ENCODE measurements at regions not wholly inside any gene's neighbourhood (a gene's known extent, or its start where the extent isn't known, plus 50 kb on each side); places are given as distances from the start of the nearest gene placed in this dataset.

DNA sequence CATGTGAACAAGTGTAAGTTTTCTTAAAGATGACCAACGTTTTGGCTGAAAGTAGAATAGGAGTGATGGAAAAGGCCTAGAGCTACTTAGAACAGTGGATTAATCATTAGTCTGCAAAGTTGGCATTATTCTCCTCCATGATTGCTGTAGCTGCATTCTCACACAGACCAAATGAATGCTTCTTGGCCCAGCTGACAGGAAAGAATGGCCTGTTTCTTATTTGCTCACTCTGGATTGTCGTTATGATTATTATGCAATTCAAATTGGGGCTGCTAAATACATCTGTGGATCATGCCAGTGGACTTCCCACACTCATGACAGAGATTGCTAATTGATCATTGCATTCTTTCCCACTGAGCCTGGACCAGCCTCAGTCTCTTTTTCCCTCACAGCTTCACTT, 285.0 kb downstream of the STIM2 start:
- Mint-ChIP-seq H3K27ac (no peak overlapping the region), H3K4me1 (no peaks in the 10 kb centered on the region), H3K9me3 (no peaks in the 10 kb centered on the region), H3K36me3 (no peaks in the 10 kb centered on the region), H3K4me3 (no peak overlapping the region)
- DNase-seq (ENCODE audit: low spot score in 2 of 2) (no peak), ATAC-seq (no peak)

DNA sequence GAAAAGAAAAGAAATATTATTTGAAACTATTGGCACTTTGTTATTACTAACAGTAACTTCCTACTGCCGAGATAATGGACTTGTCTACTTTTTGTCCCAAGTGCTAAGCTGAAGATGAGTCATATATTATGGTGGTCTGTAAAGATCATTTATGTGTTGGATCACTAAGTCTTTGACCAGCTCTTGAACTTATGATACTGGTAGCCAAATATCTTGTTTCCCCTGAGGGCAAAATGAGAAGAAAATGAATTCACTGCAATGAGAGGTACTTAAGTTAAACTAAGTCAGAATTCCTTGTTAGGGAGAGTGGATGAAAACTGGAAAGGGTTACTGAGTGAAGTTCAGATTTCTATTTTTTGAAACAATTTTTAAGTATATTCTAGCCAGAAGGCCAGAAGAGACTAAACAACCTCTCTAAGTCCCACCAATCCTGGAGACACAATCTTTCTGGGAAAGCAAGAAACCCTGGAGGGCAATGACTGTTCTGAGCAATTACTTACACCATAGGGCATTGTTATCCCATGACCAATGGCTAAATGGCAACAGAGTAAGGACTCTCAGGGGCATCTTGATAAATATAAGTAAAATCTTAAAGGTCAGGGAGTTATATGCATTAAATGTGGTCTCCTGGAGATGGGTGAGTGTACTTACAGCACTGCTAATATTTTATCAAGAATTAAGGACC, 287.7 kb downstream of the STIM2 start:
- no peak for ATAC-seq
- no peak overlapping the region for H3K27ac Mint-ChIP-seq
- H3K4me1 Mint-ChIP-seq = no peaks in the 10 kb centered on the region
- DNase-seq (ENCODE audit: low spot score in 2 of 2) = no peak
- H3K36me3 Mint-ChIP-seq = no peaks in the 10 kb centered on the region
- no peak overlapping the region for H3K4me3 Mint-ChIP-seq
- no peaks in the 10 kb centered on the region for H3K9me3 Mint-ChIP-seq

DNA sequence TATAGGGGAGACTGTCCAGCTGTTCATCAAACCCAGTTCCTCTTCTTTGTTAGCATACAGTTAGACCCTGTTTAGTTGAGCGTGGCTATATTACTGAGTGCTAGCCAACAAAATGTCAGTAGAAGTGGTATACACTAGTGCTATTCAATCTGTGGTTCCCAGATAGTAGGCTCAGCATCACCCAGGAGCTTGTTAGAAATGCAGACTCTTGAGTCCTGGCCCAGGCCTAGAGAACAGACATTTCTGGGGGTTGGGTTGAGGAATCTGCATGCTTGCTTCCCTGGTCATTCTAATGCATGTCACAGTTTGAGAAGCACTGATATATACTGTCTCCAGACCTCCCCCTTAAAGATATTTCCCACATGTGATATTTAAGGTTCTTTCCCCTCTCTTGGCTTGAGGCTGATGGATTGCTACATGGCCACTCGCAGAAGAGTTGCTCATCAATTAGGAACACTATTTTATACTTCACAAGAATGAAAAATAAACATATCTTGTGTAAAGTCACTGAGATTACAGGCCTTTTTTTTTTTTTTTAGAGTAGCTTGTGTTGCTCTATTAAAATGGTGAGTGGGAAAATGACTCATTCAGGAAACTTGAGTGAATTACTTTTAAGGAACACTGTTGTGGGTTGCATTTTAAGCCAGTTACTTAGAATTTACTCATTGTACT, 289.0 kb downstream of the STIM2 start:
- Mint-ChIP-seq H3K9me3 (no peaks in the 10 kb centered on the region), H3K27ac (no peak overlapping the region), H3K4me1 (no peaks in the 10 kb centered on the region), H3K4me3 (no peak overlapping the region), H3K36me3 (no peaks in the 10 kb centered on the region)
- DNase-seq (ENCODE audit: low spot score in 2 of 2) = no peak
- peak; percentile 37 for ATAC-seq

DNA sequence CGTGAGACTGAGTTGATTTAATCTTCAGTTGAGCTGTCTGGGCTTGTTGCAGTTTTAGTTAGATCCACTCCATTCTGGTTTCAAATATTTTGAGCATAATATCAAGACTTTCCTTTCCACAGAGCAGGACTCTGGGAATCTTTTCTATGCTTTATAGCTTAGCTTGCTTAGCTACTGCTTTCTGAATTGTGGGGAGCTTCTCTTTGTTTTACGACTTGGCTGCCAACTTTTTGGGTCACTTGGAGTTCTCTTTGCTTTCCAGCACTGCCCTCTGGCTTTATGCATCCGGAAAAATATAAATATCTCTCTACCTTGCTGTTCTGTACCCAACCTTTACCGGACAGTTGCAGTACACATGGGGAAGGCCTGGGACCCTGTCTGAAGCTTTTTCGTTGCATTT, 292.1 kb downstream of the STIM2 start:
- Mint-ChIP-seq H3K4me3 (no peak overlapping the region), H3K36me3 (no peaks in the 10 kb centered on the region), H3K27ac (no peak overlapping the region), H3K9me3 (no peaks in the 10 kb centered on the region), H3K4me1 (no peaks in the 10 kb centered on the region)
- ATAC-seq = no peak
- DNase-seq (ENCODE audit: low spot score in 2 of 2) = no peak

DNA sequence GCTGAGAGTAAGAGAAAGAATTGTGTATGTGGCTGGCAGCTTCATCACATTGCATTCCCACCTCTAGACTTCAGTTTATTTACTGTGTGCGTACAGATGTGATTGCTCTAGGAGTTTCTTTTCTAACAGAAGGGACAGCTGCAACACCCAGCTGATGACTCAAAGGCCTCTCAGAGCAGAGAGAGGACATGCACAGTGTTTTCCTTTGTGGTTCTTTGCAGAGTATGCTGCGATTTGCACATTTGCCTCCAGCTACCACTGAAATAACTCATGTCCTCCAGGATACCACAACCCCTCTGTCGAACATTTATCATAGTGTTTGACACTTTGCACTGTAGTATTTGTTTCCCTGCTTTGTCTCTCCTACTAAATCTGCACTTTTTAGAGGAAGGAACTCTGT, 294.1 kb downstream of the STIM2 start:
- DNase-seq (ENCODE audit: low spot score in 2 of 2) (no peak), ATAC-seq (no peak)
- no peak overlapping the region for H3K4me3 Mint-ChIP-seq
- H3K4me1 Mint-ChIP-seq = no peaks in the 10 kb centered on the region
- no peak overlapping the region for H3K27ac Mint-ChIP-seq
- H3K36me3 Mint-ChIP-seq = no peaks in the 10 kb centered on the region
- no peaks in the 10 kb centered on the region for H3K9me3 Mint-ChIP-seq

DNA sequence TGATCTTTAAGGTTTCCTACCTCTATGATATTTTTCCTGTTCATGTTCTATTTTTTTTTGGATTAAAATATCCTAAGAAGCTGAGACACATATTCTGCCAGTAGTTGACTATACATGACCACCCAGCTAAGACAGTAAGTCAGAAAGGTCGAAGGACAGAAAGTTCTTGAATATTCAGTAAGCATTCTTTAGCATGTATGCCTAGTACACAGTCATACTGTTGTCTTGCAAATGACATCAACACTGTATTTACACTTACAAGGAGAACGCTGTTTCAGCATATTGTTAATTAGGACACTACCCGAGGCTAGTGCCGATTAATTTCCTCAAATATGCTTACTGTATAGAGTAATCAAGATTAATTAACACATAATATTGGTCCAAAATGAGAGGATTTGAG, 300.6 kb downstream of the STIM2 start:
- no peak overlapping the region for H3K27ac Mint-ChIP-seq
- DNase-seq (ENCODE audit: low spot score in 2 of 2) = no peak
- H3K4me3 Mint-ChIP-seq = no peak overlapping the region
- H3K4me1 Mint-ChIP-seq = no peaks in the 10 kb centered on the region
- H3K9me3 Mint-ChIP-seq = peaks cover 3% of the 10 kb centered on the region
- ATAC-seq = no peak
- no peaks in the 10 kb centered on the region for H3K36me3 Mint-ChIP-seq

DNA sequence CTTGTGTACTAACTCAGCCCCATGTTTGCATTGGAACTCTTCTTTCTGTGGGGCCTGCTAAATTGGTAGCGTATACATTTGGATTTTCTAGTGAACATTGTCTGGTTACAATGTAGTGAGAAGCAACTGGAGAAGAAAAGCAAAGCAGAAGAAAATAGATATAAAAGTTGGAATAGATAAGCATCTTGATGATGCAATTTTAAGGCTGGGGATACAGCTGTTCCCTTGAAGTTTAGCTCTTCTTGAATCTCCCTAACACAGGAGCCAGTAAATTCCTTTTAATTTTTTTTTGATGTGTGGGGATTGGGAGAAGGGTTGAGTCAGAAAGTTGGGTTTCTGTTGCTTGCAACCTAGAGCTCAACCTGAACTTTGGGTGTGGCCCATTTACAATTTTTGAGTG, 308.1 kb downstream of the STIM2 start:
- no peak overlapping the region for H3K27ac Mint-ChIP-seq
- DNase-seq (ENCODE audit: low spot score in 2 of 2) = no peak
- no peaks in the 10 kb centered on the region for H3K36me3 Mint-ChIP-seq
- no peaks in the 10 kb centered on the region for H3K9me3 Mint-ChIP-seq
- no peak for ATAC-seq
- no peak overlapping the region for H3K4me3 Mint-ChIP-seq
- H3K4me1 Mint-ChIP-seq = no peaks in the 10 kb centered on the region

DNA sequence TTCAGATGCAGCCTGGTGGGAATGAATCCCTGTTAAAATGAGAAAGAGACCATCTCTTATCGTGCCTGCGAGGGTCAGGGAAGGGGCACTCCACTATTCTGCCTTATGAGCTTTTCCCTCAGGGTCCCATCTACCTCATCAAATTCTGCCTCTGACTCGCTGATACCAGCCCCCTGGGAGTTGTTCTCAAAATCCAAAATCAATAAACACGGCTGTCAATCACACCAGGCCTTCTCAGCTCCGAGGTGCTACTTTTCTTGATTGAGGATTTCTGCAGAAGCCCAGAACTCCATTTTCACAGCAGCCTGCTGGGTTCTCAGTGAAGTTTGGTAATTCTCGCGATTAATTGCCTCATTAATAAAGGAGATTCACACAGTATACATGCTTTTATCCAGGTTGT, 312.6 kb downstream of the STIM2 start:
- Mint-ChIP-seq H3K9me3 (peaks cover 2% of the 10 kb centered on the region), H3K27ac (no peak overlapping the region), H3K4me1 (no peaks in the 10 kb centered on the region), H3K36me3 (no peaks in the 10 kb centered on the region), H3K4me3 (no peak overlapping the region)
- ATAC-seq (no peak), DNase-seq (ENCODE audit: low spot score in 2 of 2) (no peak)

DNA sequence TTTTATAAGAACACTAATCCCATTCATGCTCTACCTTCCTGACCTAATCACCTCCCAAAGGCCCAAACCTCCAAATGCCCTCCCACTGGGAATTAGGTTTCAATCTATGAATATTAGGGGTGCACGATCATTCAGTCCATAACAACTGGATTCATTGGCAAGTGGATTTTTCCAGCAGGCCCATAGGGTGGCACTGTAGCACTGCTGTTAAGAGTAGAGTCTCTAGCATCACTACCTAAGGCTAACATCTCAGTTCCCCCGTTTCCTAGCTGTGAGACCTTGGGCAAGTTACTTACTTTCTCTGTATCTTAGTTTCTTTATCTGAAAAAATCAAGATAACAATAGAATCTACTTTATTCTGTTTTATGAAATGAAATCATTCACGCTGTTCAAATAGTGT, 315.8 kb downstream of the STIM2 start:
- no peaks in the 10 kb centered on the region for H3K4me1 Mint-ChIP-seq
- H3K9me3 Mint-ChIP-seq = peaks cover 2% of the 10 kb centered on the region
- H3K4me3 Mint-ChIP-seq = no peak overlapping the region
- H3K27ac Mint-ChIP-seq = no peak overlapping the region
- no peaks in the 10 kb centered on the region for H3K36me3 Mint-ChIP-seq
- ATAC-seq = no peak
- no peak for DNase-seq (ENCODE audit: low spot score in 2 of 2)

DNA sequence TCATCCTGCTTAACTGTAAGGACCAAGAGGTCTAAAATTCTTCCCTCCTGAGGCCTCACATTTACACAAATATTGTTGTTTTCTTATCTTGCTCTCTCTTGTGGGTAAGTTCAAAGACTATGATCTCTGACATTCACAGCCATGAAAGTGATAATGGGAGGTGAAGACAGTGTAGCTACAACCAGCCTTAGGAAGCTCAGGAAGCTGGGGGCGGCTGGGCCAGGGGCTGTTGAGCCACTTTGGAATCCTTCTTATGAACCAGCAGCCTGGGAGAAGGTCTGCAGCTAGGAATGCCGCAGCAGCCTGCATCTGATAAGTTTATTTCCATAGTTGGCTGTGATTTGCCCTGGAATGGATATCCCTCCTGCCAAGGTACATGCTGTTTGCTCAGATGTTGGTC, 316.2 kb downstream of the STIM2 start:
- no peak overlapping the region for H3K27ac Mint-ChIP-seq
- H3K4me1 Mint-ChIP-seq = no peaks in the 10 kb centered on the region
- no peaks in the 10 kb centered on the region for H3K36me3 Mint-ChIP-seq
- no peak for ATAC-seq
- peaks cover 2% of the 10 kb centered on the region for H3K9me3 Mint-ChIP-seq
- H3K4me3 Mint-ChIP-seq = no peak overlapping the region
- no peak for DNase-seq (ENCODE audit: low spot score in 2 of 2)

DNA sequence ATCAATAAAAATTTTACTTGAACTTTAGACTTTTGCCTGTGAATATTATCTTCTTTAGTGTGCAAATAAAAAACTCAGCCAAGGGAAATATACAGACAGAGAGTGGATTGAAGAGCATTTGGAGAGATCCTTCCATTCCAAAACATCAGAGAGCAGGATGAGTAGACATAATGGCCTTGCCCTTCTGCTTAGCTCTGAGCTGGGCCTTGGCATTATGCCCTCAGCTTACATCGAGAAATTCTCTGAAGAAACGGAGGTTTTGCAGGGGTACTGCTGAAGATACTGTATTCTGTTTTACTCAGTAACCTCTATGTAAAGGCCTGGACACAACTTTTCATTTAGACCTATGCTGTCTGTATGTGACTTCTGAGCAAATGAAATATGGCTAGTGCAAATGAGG, 317.4 kb downstream of the STIM2 start:
- H3K4me1 Mint-ChIP-seq = no peaks in the 10 kb centered on the region
- no peak overlapping the region for H3K4me3 Mint-ChIP-seq
- no peaks in the 10 kb centered on the region for H3K36me3 Mint-ChIP-seq
- ATAC-seq = no peak
- no peak overlapping the region for H3K27ac Mint-ChIP-seq
- no peak for DNase-seq (ENCODE audit: low spot score in 2 of 2)
- peaks cover 2% of the 10 kb centered on the region for H3K9me3 Mint-ChIP-seq

DNA sequence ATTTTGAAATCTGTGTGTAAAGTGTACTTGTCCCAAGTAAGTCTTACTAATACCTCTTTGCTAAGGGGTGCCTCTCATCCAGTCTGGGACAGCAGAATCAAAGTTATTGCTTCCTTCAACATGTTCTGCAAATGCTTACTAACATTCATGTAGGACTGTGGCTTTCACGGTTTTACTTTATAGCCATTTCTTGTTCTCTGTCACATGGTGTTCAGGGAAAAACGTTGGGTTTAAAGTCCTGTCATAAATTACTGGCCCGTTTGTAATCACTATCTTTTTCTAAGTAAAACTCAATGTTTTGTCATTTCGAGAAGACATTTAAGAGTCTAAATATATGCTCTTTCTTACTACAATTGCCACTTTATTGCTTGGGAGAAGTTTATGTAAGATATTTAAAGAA, 321.1 kb downstream of the STIM2 start:
- H3K27ac Mint-ChIP-seq = no peak overlapping the region
- H3K36me3 Mint-ChIP-seq = no peaks in the 10 kb centered on the region
- no peak for DNase-seq (ENCODE audit: low spot score in 2 of 2)
- no peak for ATAC-seq
- H3K9me3 Mint-ChIP-seq = no peaks in the 10 kb centered on the region
- no peaks in the 10 kb centered on the region for H3K4me1 Mint-ChIP-seq
- H3K4me3 Mint-ChIP-seq = no peak overlapping the region

DNA sequence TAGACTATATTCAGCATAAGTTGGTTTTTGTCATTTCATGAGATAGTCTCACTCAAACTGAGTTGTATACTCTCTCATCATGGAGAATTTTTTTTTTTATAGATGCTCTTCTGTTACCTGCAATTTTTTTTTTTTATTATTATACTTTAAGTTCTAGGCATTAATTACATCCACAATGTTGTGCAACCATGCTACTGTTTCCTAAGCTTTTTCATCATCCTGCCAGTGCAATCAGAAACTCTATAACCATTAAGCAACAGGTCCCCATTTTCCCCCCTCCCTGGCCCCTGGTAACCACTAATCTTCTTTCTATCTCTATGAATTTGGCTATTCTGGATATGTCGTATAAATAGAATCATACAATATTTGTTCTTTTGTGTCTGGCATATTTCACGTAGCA, 321.6 kb downstream of the STIM2 start:
- Mint-ChIP-seq H3K9me3 (no peaks in the 10 kb centered on the region), H3K36me3 (no peaks in the 10 kb centered on the region), H3K4me3 (no peak overlapping the region), H3K27ac (no peak overlapping the region), H3K4me1 (no peaks in the 10 kb centered on the region)
- DNase-seq (ENCODE audit: low spot score in 2 of 2) = no peak
- no peak for ATAC-seq

DNA sequence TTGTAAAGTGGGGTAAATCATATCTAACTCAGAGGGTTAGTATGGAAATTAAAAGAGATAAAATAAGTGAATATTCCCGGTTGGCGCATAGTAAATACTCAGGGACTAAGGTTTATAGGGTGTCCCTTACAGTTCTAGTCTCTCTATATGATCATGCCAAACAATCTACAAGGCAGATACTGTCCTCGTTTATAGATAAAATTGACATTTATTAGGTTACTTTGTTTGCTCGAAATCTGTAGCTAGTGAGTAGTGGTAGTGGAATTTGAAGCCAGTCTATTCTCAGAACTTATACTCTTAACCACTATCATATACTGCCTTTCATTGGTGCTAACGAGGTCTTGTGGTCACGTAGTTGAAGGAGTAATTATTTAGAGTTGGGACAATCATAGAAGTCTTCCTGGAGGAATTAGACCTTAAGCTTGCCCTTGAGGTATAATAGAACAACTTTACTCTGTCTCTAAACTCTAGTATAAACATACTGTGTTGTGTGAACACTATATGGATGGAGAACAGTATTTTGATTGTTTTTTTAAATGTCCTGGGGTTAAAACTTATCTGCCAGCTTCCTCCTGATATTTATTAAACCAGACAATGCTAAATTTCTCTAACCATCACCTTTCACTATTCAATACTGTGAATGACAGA, 324.0 kb downstream of the STIM2 start:
- H3K4me1 Mint-ChIP-seq = no peaks in the 10 kb centered on the region
- ATAC-seq = no peak
- no peak overlapping the region for H3K4me3 Mint-ChIP-seq
- DNase-seq (ENCODE audit: low spot score in 2 of 2) = no peak
- no peak overlapping the region for H3K27ac Mint-ChIP-seq
- no peaks in the 10 kb centered on the region for H3K36me3 Mint-ChIP-seq
- H3K9me3 Mint-ChIP-seq = peaks cover 2% of the 10 kb centered on the region

DNA sequence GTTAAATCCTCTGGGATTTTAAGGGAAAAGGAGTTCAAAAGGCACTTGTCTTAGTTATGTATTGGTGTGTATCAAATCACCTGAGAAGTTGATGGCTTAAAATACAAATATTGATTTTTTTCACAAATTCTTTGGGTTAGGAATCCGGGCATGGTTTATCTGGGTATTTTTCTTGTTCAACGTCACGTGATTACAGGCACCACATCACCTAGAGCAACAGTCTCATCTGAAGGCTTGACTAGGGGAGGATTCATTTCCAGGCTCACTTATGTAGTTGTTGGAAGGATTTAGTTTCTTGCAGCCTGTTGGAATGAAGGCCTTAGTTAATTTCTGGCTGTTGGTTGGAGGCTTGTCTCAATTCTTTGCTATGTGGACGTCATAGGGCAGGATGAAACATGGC, 326.1 kb downstream of the STIM2 start:
- no peak for ATAC-seq

DNA sequence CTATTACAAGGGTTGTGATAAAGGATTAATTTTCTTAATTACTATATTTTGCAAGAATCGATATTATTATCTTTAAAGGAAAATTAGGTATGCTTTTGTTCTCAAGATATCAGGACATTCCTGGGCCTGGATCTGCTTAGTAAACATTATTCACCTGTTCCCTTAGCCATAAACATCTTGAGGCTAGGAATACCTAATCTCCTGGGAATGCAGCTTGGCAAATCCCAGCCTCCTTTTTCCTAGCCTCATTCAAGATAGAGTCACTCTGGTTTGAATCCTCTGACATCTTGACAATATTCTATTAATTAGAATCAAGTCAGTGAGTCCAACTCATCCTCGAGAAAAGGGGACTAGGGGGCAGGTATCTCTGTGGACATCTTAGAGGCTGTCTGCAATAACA, 327.1 kb downstream of the STIM2 start:
- H3K36me3 Mint-ChIP-seq = no peaks in the 10 kb centered on the region
- no peaks in the 10 kb centered on the region for H3K4me1 Mint-ChIP-seq
- H3K27ac Mint-ChIP-seq = no peak overlapping the region
- no peak overlapping the region for H3K4me3 Mint-ChIP-seq
- no peak for DNase-seq (ENCODE audit: low spot score in 2 of 2)
- peaks cover 2% of the 10 kb centered on the region for H3K9me3 Mint-ChIP-seq
- no peak for ATAC-seq

More for the DNA sequence above, 326.1 kb downstream of the STIM2 start:
- no peak for DNase-seq (ENCODE audit: low spot score in 2 of 2)
- H3K4me3 Mint-ChIP-seq = no peak overlapping the region
- H3K27ac Mint-ChIP-seq = no peak overlapping the region
- H3K9me3 Mint-ChIP-seq = peaks cover 2% of the 10 kb centered on the region
- H3K36me3 Mint-ChIP-seq = no peaks in the 10 kb centered on the region
- H3K4me1 Mint-ChIP-seq = no peaks in the 10 kb centered on the region
